ENCODE measurements at regions not wholly inside any gene's neighbourhood (a gene's known extent, or its start where the extent isn't known, plus 50 kb on each side); places are given as distances from the start of the nearest gene placed in this dataset.

DNA sequence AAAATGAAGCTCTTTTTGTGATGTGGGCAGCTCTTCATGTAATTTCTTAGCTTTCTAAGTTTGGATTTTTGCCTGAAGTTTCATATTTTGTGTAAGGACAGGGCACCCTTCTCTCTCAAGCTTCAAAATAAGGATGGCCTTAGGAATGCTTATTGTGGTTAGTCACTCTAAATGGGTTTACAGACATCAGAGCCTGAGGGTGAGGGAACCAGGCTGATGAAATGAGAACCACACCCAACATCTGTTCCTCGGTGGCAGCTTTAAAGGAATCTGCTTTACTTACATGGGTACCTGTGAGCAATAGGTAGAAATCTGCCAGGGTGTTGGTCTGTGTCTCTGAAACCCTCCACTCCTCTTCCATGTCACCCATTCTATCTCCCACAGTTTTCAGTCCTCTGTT is 174.3 kb downstream of the EMX2 start:
- no peak for TF ChIP-seq EZH2phosphoT487 (IDR thresholded peaks at IDR 0.05; ENCODE audit: borderline replicate concordance, low read depth, low read length)
- no peak for TF ChIP-seq CTCF (conservative IDR thresholded peaks at IDR 0.05; ENCODE audit: low read length)
